ENCODE measurements at regions not wholly inside any gene's neighbourhood (a gene's known extent, or its start where the extent isn't known, plus 50 kb on each side); places are given as distances from the start of the nearest gene placed in this dataset.

- TF ChIP-seq CTCF (IDR thresholded peaks at IDR 0.05) = no peak
- no peak for TF ChIP-seq POLR2A (IDR thresholded peaks at IDR 0.05)
- no peak for TF ChIP-seq EP300 (IDR thresholded peaks at IDR 0.05)
Measured at GRCh38 chrX:10904220-10904619, 206.9 kb upstream of the HCCS start.
